Fibroblast of the aortic adventitia (primary cell): ENCODE measurements at regions not wholly inside any gene's neighbourhood (a gene's known extent, or its start where the extent isn't known, plus 50 kb on each side); places are given as distances from the start of the nearest gene placed in this dataset.
A peak's percentile ranks its signal among the peaks of the same experiment; 100 is the strongest.

ENCODE experiments used
- DNase-seq: peaks from one replicate; pipeline ENCODE4 v3.0.0-alpha.2; 2010; ENCODE audit warnings: low read depth
- H3K4me3 ChIP-seq: 2 replicates; pipeline ENCODE4 v1.5.1; 2011; ENCODE audit warnings: low read depth, mild to moderate bottlenecking, control low read depth, low read length, moderate library complexity
- TF ChIP-seq, protein P1 (sequence below): IDR thresholded peaks from 2 replicates; pipeline ENCODE4 v1.5.1; 2011; ENCODE audit warnings: mild to moderate bottlenecking, low read length, control low read depth, inconsistent platforms; ENCODE audit not compliant: insufficient read depth

DNA sequence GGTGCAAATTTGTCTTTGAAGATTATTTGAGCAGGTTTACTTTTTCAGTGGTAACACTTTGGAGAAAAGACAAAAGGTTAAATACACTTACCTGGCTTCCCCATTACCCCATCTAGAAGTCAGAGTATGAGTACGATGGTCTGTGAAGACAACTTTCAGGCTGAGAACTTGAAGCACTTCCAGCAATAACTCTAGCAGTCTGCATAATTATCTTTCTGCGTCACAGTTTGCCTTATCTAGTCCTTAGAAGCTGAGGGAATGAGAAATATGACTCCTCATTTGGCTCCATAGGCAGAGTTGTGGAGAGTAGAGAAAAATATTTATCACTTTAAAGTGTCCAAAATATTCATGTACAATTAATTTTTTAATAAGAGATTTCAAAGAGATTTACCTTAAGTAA is 323.4 kb upstream of the CAMK1G start:
- peak; percentile 7 for DNase-seq
- TF ChIP-seq, protein P1, sequence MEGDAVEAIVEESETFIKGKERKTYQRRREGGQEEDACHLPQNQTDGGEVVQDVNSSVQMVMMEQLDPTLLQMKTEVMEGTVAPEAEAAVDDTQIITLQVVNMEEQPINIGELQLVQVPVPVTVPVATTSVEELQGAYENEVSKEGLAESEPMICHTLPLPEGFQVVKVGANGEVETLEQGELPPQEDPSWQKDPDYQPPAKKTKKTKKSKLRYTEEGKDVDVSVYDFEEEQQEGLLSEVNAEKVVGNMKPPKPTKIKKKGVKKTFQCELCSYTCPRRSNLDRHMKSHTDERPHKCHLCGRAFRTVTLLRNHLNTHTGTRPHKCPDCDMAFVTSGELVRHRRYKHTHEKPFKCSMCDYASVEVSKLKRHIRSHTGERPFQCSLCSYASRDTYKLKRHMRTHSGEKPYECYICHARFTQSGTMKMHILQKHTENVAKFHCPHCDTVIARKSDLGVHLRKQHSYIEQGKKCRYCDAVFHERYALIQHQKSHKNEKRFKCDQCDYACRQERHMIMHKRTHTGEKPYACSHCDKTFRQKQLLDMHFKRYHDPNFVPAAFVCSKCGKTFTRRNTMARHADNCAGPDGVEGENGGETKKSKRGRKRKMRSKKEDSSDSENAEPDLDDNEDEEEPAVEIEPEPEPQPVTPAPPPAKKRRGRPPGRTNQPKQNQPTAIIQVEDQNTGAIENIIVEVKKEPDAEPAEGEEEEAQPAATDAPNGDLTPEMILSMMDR: no peak
- no peak overlapping the region for H3K4me3 ChIP-seq

DNA sequence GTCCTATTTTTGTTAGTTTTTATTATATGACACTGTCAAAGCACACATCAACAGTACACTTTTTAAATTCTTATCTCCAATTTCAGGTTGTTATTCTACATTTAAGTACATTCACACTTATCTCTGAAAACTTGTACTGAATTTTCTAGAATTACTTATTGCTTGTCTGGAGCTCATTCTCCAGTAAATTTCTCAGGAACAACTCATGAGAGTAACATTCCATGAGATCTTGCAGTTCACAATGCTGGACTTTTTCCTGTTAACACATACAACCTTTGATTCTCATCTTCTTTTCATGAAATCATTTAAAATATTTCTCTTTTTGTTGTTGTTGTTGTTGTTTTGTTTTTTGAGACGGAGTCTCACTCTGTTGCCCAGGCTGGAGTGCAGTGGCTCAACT is 320.9 kb upstream of the CAMK1G start:
- DNase-seq: no peak
- TF ChIP-seq, protein P1: no peak
- no peak overlapping the region for H3K4me3 ChIP-seq

DNA sequence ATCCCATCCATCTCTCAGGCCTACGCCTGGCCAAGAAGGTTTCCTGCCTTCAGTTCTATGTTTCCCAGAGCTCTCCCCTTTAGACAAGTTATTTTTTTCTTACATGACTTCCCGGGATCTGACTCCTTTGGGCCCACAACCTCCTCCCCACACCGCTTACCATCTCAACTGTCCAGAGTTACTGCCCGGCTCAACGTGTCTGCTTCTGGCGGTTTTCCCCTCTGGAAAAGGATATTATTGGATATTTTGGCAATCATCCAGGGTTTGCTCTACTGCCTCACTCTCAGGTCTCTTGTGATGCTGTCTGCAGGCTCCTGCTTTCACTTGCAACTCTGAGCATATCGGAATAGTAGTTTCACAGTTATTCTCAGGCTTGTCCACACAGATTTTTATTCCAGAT is 318.2 kb upstream of the CAMK1G start:
- no peak overlapping the region for H3K4me3 ChIP-seq
- TF ChIP-seq, protein P1: no peak
- no peak for DNase-seq

DNA sequence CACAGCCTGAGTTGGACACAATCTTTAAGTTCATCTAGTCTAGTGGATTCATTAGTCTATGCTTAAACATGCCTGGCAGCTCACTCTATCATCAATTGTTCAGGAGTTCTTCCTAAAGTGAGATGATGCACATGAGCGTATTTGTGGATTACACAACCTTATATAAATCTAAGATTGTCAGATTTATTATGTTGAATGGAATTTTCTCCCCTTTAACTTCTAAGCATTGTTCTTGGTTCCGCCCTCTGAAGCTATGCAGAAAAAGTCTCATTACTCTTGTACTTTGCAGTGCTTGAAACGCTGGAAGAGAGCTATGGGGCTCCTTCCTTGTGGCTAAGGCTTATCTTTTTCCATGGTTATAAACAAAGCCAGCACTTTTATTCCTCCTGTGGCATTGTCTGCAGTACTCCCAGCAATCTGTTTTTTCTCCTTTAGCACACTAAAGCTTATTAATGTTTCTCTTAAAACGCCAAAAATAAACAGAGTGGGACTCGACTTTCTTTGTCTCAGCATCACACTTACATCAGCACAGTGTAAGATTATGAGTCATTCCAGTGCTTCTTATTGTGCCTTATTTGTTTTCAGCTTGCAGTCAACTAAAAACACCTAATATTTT is 316.8 kb upstream of the CAMK1G start:
- TF ChIP-seq, protein P1: no peak
- peak; percentile 47 for DNase-seq
- H3K4me3 ChIP-seq: no peak overlapping the region

DNA sequence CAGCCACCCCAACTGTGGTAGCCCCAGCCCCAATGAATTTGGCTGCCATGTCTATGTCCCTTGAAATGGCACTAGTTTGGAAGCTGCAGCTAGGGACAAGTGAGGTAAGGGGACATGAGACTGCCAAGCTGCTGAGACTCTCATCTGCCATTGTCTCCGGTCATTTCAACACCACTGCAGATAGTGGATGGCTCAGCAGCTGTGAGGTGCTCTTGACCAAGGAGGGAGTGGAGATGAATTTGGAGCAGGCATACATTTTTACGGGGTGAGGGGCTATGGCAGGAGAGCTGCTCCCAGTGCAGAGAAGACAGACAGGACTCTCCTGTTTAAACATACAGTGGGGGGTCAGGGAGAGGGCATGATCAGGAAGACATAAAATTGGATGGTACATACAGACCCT is 315.5 kb upstream of the CAMK1G start:
- no peak for DNase-seq
- no peak overlapping the region for H3K4me3 ChIP-seq
- TF ChIP-seq, protein P1: no peak

DNA sequence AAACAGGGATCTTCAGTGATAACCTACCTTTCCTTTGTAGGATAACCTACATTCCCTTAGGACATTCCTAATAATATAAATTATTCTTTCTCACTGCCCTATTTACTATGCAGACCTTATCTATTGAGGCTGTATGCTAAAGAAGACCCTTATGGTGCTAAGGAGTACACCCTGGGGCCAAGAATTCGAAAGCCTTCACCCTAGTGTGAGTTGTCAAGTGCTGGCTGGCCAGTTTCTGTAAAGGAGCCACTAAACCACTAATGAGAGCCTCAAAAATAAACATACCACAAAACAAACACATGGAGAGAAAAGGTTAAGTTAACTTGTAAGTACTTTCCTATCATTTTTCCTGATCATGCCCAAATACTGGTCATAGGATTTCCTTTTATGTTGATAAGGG is 315.0 kb upstream of the CAMK1G start:
- no peak for DNase-seq
- no peak overlapping the region for H3K4me3 ChIP-seq
- TF ChIP-seq, protein P1: no peak

DNA sequence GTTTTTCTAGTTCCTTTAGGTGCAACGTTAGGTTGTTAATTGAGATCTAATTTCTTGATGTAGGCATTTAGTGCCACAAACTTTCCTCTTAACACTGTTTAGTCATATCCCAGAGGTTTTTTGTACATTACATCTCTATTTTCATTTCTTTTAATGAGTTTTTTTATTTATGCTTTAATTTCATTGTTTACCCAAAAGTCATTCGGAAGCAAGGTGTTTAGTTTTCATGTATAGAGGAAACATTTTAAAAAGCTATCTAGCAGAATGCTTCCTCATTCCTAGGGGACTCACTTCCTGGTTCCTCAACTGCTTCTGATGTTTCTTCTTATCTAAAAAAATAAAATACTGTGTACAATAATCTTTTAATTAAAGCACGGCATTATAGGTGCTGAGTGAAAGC is 307.2 kb upstream of the CAMK1G start:
- H3K4me3 ChIP-seq: no peak overlapping the region
- TF ChIP-seq, protein P1: no peak
- DNase-seq: no peak
